Endothelial cell of umbilical vein (primary cell): ENCODE measurements at regions not wholly inside any gene's neighbourhood (a gene's known extent, or its start where the extent isn't known, plus 50 kb on each side); places are given as distances from the start of the nearest gene placed in this dataset.

Source experiments
- BruUV-seq: library from RNA; stranded (reverse); fragments of 400-500 nt; replicated peaks from 2 replicates; lab custom pipeline; 2021; lab: Mats Ljungman, UMichigan
- CTCF ChIA-PET: fragments of 300-600, 350-600 bp; sonication (Branson Sonifier 250); formaldehyde crosslinking; loops from one replicate; lab custom pipeline; 2021; ENCODE audit warnings: antibody characterized with exemption, inconsistent platforms; lab: Charles Lee
- POLR2A ChIA-PET: fragments of 300-600, 350-600 bp; sonication (Branson Sonifier 250); formaldehyde crosslinking; loops from one replicate; lab custom pipeline; 2021; ENCODE audit warnings: antibody characterized with exemption, inconsistent platforms; lab: Charles Lee
- DNase-seq: peaks from one replicate; pipeline ENCODE4 v3.0.0-alpha.2; 2011; ENCODE audit warnings: low read depth, low spot score
- FAIRE-seq: peaks from 2 replicates; lab custom pipeline; 2011; peaks lifted over from hg19 to GRCh38; lab: Jason Lieb, UNC
- H2AFZ ChIP-seq: 2 replicates; pipeline ENCODE4 v1.6.0; 2012; ENCODE audit warnings: low read depth, low read length, control low read depth, inconsistent platforms
- H3K27ac ChIP-seq: 2 replicates; pipeline ENCODE4 v1.5.1; 2011; ENCODE audit warnings: low read depth, mild to moderate bottlenecking, control low read depth, low read length, moderate library complexity; ENCODE audit not compliant: insufficient read depth
- H3K27me3 ChIP-seq, 2 experiments: 2 replicates each; pipeline versions ENCODE4 v1.6.0 to v1.6.1; 2011; ENCODE audit warnings: low read length in 2 of 2, mixed read lengths in 1 of 2; ENCODE audit not compliant: control insufficient read depth in 2 of 2, insufficient read depth in 2 of 2
- H3K36me3 ChIP-seq, 2 experiments: 2 replicates in 1 of 2; 3 replicates in 1 of 2; pipeline ENCODE4 v1.5.1; 2011; ENCODE audit warnings: low read length in 2 of 2, mild to moderate bottlenecking in 1 of 2, moderate library complexity in 1 of 2; ENCODE audit not compliant: control insufficient read depth in 2 of 2, insufficient read depth in 2 of 2; ENCODE audit errors: extremely low read depth in 1 of 2
- H3K4me1 ChIP-seq: 3 replicates; pipeline ENCODE4 v1.5.1; 2011; ENCODE audit warnings: mild to moderate bottlenecking, low read length; ENCODE audit not compliant: control insufficient read depth, insufficient read depth; ENCODE audit errors: extremely low read depth
- H3K4me2 ChIP-seq: 2 replicates; pipeline ENCODE4 v1.6.1; 2011; ENCODE audit warnings: low read length, control low read depth, mixed read lengths; ENCODE audit not compliant: insufficient read depth
- H3K4me3 ChIP-seq, 3 experiments: fragments of 200-600 bp in 1 of 3; sonication (generic), shearing (Covaris generic) in 1 of 3; replicated peaks in 1 of 3; 2 replicates each; pipeline ENCODE4 v1.5.1; 2011 to 2016; ENCODE audit warnings: control low read depth in 3 of 3, low read length in 3 of 3, mild to moderate bottlenecking in 2 of 3, inconsistent platforms in 1 of 3, low read depth in 1 of 3, moderate library complexity in 1 of 3; ENCODE audit not compliant: insufficient read depth in 1 of 3
- H3K79me2 ChIP-seq: 2 replicates; pipeline ENCODE4 v1.6.0; 2012; ENCODE audit warnings: low read length, inconsistent platforms; ENCODE audit not compliant: control insufficient read depth, insufficient read depth
- H3K9ac ChIP-seq: replicated peaks from 2 replicates; pipeline ENCODE3; 2011; ENCODE audit warnings: low read length, control low read depth; ENCODE audit not compliant: insufficient read depth; ENCODE audit errors: extremely low read depth
- H3K9me1 ChIP-seq: replicated peaks from 3 replicates; pipeline ENCODE4 v1.6.0; 2011; ENCODE audit warnings: mild to moderate bottlenecking, low read length; ENCODE audit not compliant: control insufficient read depth, insufficient read depth; ENCODE audit errors: extremely low read depth
- H3K9me3 ChIP-seq: replicated peaks from 2 replicates; pipeline ENCODE4 v1.5.1; 2012; ENCODE audit warnings: low read length, inconsistent platforms; ENCODE audit not compliant: control insufficient read depth, insufficient read depth
- H4K20me1 ChIP-seq: replicated peaks from 2 replicates; pipeline ENCODE3; 2011; ENCODE audit warnings: mild to moderate bottlenecking, low read length; ENCODE audit not compliant: control insufficient read depth, insufficient read depth; ENCODE audit errors: extremely low read depth
- EZH2 ChIP-seq: IDR thresholded peaks from 2 replicates; pipeline ENCODE4 v1.6.1; 2012; ENCODE audit warnings: borderline replicate concordance, low read depth, mild to moderate bottlenecking, moderate library complexity, low read length, inconsistent platforms; ENCODE audit not compliant: severe bottlenecking
- FOS ChIP-seq: IDR thresholded peaks from 2 replicates; pipeline ENCODE4 v1.6.1; 2011; ENCODE audit warnings: mild to moderate bottlenecking, low read length, moderate library complexity, borderline replicate concordance; ENCODE audit not compliant: insufficient read depth
- GATA2 ChIP-seq: IDR thresholded peaks from 2 replicates; pipeline ENCODE4 v1.7.0; 2011; ENCODE audit warnings: low read depth, mild to moderate bottlenecking, moderate library complexity, mixed read lengths, low read length; ENCODE audit not compliant: insufficient read length, insufficient read depth
- JUN ChIP-seq: IDR thresholded peaks from 2 replicates; pipeline ENCODE4 v1.6.1; 2011; ENCODE audit warnings: borderline replicate concordance, low read depth; ENCODE audit not compliant: insufficient read length, insufficient read depth
- MYC ChIP-seq: IDR thresholded peaks from one replicate; pipeline ENCODE4 v1.6.1; 2011; ENCODE audit warnings: mild to moderate bottlenecking, low read depth, low read length
- POLR2A ChIP-seq: IDR thresholded peaks from 2 replicates; pipeline ENCODE4 v1.6.1; 2012; ENCODE audit warnings: low read depth, mild to moderate bottlenecking, control low read depth, low read length
- POLR2AphosphoS5 ChIP-seq: IDR thresholded peaks from 2 replicates; pipeline ENCODE4 v1.6.1; 2012; ENCODE audit warnings: low read depth, mild to moderate bottlenecking, control low read depth, low read length, moderate library complexity; ENCODE audit not compliant: insufficient read depth
- dilution Hi-C: fragments of 300-500 bp; cut with MboI; formaldehyde crosslinking; loops from one replicate; pipeline ENCODE4 v1.15.0; 2019; ENCODE audit warnings: low sequenced_read_pairs; ENCODE audit not compliant: extremely low pct_ligation_motif_present
- intact Hi-C: fragments of 100-400 bp; cut with micrococcal nuclease; formaldehyde crosslinking; loops from one replicate; pipeline ENCODE4 v1.10.0; 2022
- TF ChIP-seq, protein P1 (sequence below): IDR thresholded peaks from 2 replicates; pipeline ENCODE4 v1.6.1; 2011; ENCODE audit not compliant: insufficient read depth, insufficient read length
- TF ChIP-seq, protein P2 (sequence below), 2 donors: IDR thresholded peaks; 1 replicate in 1 of 2; 2 replicates in 1 of 2; pipeline ENCODE4 v1.5.1; 2011; ENCODE audit warnings: low read length in 2 of 2, mild to moderate bottlenecking in 2 of 2, moderate library complexity in 2 of 2, control low read depth in 1 of 2, inconsistent platforms in 1 of 2, low read depth in 1 of 2; ENCODE audit not compliant: insufficient read depth in 1 of 2; ENCODE audit errors: extremely low read depth in 1 of 2

DNA sequence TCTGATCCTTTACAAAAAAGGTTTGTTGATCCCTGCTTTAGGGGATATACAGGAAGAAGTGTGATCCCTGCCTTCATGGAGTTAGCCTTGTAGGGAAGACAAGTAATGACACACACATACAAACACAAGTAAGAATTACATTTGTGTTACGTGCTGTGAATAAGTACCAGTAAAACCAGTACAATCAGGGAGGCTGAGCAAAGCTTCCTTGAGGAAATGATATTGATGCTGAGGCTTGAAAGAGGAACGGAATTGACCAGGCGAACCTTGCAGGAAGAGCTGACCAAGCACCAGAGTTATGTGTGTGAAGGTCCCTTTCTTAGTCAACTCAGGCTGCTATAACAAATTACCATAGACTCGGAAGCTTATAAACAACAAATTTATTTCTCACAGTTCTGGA lies 83.6 kb upstream of the CACUL1 start:
- Histone ChIP-seq H3K9me1 (no peaks in the 10 kb centered on the region), H3K4me3 (no peak overlapping the region), H3K9ac (no peak overlapping the region), H3K9me3 (no peaks in the 10 kb centered on the region), H4K20me1 (no peaks in the 10 kb centered on the region), H3K27me3 (peaks cover 0 to 2% of the 10 kb centered on the region in 2 experiments), H3K27ac (no peak overlapping the region), H2AFZ (no peak overlapping the region), H3K4me2 (no peak overlapping the region), H3K36me3 (no peaks in the 10 kb centered on the region), H3K79me2 (no peaks in the 10 kb centered on the region), H3K4me1 (no peaks in the 10 kb centered on the region)
- intact Hi-C loops (no loop called here), dilution Hi-C loops (no loop called here)
- no peak for TF ChIP-seq JUN
- no peak for TF ChIP-seq POLR2AphosphoS5
- TF ChIP-seq, protein P1, sequence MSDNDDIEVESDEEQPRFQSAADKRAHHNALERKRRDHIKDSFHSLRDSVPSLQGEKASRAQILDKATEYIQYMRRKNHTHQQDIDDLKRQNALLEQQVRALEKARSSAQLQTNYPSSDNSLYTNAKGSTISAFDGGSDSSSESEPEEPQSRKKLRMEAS, result no peak
- TF ChIP-seq FOS, result no peak
- TF ChIP-seq GATA2, result no peak
- no peak for TF ChIP-seq EZH2
- TF ChIP-seq POLR2A, result no peak
- TF ChIP-seq, protein P2, sequence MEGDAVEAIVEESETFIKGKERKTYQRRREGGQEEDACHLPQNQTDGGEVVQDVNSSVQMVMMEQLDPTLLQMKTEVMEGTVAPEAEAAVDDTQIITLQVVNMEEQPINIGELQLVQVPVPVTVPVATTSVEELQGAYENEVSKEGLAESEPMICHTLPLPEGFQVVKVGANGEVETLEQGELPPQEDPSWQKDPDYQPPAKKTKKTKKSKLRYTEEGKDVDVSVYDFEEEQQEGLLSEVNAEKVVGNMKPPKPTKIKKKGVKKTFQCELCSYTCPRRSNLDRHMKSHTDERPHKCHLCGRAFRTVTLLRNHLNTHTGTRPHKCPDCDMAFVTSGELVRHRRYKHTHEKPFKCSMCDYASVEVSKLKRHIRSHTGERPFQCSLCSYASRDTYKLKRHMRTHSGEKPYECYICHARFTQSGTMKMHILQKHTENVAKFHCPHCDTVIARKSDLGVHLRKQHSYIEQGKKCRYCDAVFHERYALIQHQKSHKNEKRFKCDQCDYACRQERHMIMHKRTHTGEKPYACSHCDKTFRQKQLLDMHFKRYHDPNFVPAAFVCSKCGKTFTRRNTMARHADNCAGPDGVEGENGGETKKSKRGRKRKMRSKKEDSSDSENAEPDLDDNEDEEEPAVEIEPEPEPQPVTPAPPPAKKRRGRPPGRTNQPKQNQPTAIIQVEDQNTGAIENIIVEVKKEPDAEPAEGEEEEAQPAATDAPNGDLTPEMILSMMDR (IDR thresholded peaks at IDR 0.05; ENCODE audit: extremely low read depth in 1 of 2, insufficient read depth in 1 of 2, low read depth in 1 of 2, low read length in 2 of 2), result no peak
- no peak for TF ChIP-seq MYC
- CTCF ChIA-PET, result interaction anchor here (0.8 kb wide), 1 partner anchor 270 kb away, joined by 3 read pairs; no protein-coding TSS in a partner anchor
- no peak for FAIRE-seq
- POLR2A ChIA-PET, result no interaction called here
- no TSS peak for BruUV-seq
- no peak for DNase-seq
